B cell (primary cell): ENCODE measurements at regions not wholly inside any gene's neighbourhood (a gene's known extent, or its start where the extent isn't known, plus 50 kb on each side); places are given as distances from the start of the nearest gene placed in this dataset.

Source experiments
- EZH2 ChIP-seq: IDR thresholded peaks from 2 replicates; pipeline ENCODE4 v1.6.1; 2012; ENCODE audit warnings: borderline replicate concordance, low read depth, mild to moderate bottlenecking, moderate library complexity, low read length; ENCODE audit not compliant: insufficient read depth, poor library complexity, severe bottlenecking
- TF ChIP-seq, protein P1 (sequence below): fragments of 200-600 bp; IDR thresholded peaks from one replicate; pipeline ENCODE4 v1.8.0; 2022; ENCODE audit warnings: antibody characterized with exemption, mild to moderate bottlenecking

DNA sequence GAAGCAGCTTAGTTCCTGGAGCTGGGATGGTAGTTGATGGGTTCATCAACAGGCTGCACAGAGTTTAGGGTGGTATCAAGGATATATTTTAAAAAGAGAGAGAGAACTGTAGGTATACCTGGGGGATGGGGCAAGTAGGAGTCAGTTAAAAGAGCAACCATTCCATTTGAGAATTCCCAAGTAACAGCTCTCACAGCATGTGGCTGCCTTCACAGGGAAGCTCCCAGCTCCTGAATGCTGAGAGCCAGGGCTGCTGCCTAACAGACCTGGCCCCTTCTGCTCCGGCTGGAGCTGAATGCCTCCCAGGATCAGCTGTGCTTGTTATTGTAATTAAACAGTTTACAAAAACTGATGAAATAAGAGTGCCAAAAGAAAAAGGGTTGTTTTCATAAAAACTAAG, 58.8 kb upstream of the GPR26 start:
- TF ChIP-seq, protein P1, sequence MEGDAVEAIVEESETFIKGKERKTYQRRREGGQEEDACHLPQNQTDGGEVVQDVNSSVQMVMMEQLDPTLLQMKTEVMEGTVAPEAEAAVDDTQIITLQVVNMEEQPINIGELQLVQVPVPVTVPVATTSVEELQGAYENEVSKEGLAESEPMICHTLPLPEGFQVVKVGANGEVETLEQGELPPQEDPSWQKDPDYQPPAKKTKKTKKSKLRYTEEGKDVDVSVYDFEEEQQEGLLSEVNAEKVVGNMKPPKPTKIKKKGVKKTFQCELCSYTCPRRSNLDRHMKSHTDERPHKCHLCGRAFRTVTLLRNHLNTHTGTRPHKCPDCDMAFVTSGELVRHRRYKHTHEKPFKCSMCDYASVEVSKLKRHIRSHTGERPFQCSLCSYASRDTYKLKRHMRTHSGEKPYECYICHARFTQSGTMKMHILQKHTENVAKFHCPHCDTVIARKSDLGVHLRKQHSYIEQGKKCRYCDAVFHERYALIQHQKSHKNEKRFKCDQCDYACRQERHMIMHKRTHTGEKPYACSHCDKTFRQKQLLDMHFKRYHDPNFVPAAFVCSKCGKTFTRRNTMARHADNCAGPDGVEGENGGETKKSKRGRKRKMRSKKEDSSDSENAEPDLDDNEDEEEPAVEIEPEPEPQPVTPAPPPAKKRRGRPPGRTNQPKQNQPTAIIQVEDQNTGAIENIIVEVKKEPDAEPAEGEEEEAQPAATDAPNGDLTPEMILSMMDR: no peak
- TF ChIP-seq EZH2: no peak
